Pancreas (tissue), 10 donors: ENCODE measurements at regions not wholly inside any gene's neighbourhood (a gene's known extent, or its start where the extent isn't known, plus 50 kb on each side); places are given as distances from the start of the nearest gene placed in this dataset.

Source experiments
- ATAC-seq, 4 donors: fragments of 200-7000 bp; cut with Tn5 transposase; one replicate each; pipeline versions ENCODE4 v1.8.0 to v1.9.1; 2020; ENCODE audit warnings: mild to moderate bottlenecking in 4 of 4, moderate library complexity in 4 of 4
- DNase-seq, 6 donors: peaks; one replicate each; pipeline ENCODE4 v3.0.0-alpha.2; 2020
- FAIRE-seq: peaks from 2 replicates; lab custom pipeline; 2012; peaks lifted over from hg19 to GRCh38; lab: Jason Lieb, UNC
- H3K27ac ChIP-seq, 4 donors: fragments of 200-600 bp; sonication (generic); 1 replicate in 3 of 4; 2 replicates in 1 of 4; pipeline versions ENCODE4 v1.5.0 to v1.8.0; 2020
- H3K27me3 ChIP-seq, 4 donors: fragments of 200-600 bp; one replicate each; pipeline ENCODE4 v1.8.0; 2021
- H3K36me3 ChIP-seq, 3 donors: fragments of 200-600 bp; sonication (generic) in 1 of 3; one replicate each; pipeline versions ENCODE4 v1.5.0 to v1.8.0; 2020 to 2021
- H3K4me1 ChIP-seq, 3 donors: fragments of 200-600 bp; one replicate each; pipeline ENCODE4 v1.8.0; 2021
- H3K4me3 ChIP-seq, 4 donors: fragments of 200-600 bp; sonication (generic) in 2 of 4; one replicate each; pipeline versions ENCODE4 v1.5.0 to v1.8.0; 2020 to 2021
- H3K9me3 ChIP-seq, 4 donors: fragments of 200-600 bp; one replicate each; pipeline ENCODE4 v1.8.0; 2021
- WGBS, 2 donors: extraction: QIAGEN DNeasy Blood & Tissue Kit; methylation state at CpG; one replicate each; pipeline ENCODE4 v1.1.7; 2013; 5-methylcytosine and 5-hydroxymethylcytosine counted together
- intact Hi-C, 3 donors: fragments of 100-400 bp; cut with DNase I; formaldehyde crosslinking; loops; one replicate each; pipeline versions ENCODE4 v1.11.1 to v1.14.2; 2022
- TF ChIP-seq, protein P1 (sequence below), 4 donors: fragments of 200-600 bp; sonication (generic) in 3 of 4; IDR thresholded peaks; one replicate each; pipeline versions ENCODE4 v1.5.0 to v1.8.0; 2021; ENCODE audit warnings: antibody characterized with exemption in 4 of 4
- donor health status: healthy with polysubstance abuse.
- donor health status: DM: no; HTN: no; CAD: no; lungs with moderate emphysema.
- donor health status: DM: no; HTN: no; CAD: no.
- donor health status: control.
- donor health status: control.
- donor health status: Bipolar disorder and iron deficiency.
- donor health status: DM: yes; HTN: yes; CAD: no.
- donor health status: DM: no; HTN: no; CAD: no.
- donor health status: DM: no; HTN: no; CAD: no.
- donor health status: DM: yes; HTN: yes; CAD: no.

DNA sequence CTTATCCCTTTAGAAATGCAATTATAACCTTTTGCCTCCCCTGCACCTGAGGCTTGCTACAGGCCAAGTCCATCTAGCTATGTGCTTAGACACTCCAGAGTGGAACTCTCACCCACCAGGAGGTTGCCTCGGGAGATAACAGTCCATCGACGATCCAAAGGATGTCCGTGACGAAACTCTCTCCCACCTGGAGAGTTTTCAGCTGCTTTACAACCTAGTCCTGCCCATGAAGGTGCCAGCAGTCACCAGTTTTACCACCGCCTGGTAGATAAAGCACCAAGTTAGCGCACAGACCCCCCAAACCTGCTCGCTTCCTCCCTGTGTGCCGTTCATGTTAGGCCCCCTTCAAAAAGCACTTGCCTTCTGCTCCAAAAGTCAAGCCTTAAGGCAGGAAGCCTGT is 53.1 kb upstream of the SHISAL1 start:
- Histone ChIP-seq H3K36me3 (no peaks in the 10 kb centered on the region), H3K9me3 (no peaks in the 10 kb centered on the region), H3K27ac (no peak overlapping the region), H3K4me1 (no peaks in the 10 kb centered on the region), H3K27me3 (no peaks in the 10 kb centered on the region), H3K4me3 (no peak overlapping the region)
- FAIRE-seq (no peak), ATAC-seq (no peak), DNase-seq (peak in 2 of 6 donors; percentile 1 to 12)
- WGBS, 2 donors = 63 to 65% methylated on average over 9 of the region's 9 CpGs
- TF ChIP-seq, protein P1, sequence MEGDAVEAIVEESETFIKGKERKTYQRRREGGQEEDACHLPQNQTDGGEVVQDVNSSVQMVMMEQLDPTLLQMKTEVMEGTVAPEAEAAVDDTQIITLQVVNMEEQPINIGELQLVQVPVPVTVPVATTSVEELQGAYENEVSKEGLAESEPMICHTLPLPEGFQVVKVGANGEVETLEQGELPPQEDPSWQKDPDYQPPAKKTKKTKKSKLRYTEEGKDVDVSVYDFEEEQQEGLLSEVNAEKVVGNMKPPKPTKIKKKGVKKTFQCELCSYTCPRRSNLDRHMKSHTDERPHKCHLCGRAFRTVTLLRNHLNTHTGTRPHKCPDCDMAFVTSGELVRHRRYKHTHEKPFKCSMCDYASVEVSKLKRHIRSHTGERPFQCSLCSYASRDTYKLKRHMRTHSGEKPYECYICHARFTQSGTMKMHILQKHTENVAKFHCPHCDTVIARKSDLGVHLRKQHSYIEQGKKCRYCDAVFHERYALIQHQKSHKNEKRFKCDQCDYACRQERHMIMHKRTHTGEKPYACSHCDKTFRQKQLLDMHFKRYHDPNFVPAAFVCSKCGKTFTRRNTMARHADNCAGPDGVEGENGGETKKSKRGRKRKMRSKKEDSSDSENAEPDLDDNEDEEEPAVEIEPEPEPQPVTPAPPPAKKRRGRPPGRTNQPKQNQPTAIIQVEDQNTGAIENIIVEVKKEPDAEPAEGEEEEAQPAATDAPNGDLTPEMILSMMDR (IDR thresholded peaks at IDR 0.05) = no peak
- intact Hi-C loops = no loop called here

DNA sequence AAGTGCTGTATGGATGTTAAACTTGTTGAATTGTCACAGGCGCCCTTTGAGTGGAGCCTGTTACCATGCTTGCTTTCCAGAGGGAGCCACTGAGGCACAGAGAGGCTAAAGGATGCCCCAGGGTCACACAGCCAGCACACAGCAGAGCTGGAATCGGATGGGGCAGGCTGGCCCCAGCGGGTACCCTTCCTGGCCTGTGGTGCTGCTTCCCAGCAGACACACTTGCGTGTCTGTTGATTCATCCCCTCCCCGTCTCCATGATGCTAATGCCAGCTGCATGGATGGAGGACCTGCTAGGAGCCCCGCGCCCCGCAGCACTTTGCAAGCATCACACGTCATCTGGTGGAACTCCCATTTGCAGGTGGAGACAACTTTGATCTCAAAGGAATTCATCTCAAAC is 52.4 kb upstream of the SHISAL1 start:
- FAIRE-seq = no peak
- ATAC-seq = no peak
- TF ChIP-seq, protein P1 (IDR thresholded peaks at IDR 0.05) = no peak
- H3K27me3 ChIP-seq = no peaks in the 10 kb centered on the region
- H3K9me3 ChIP-seq = no peaks in the 10 kb centered on the region
- H3K27ac ChIP-seq = no peak overlapping the region
- intact Hi-C loops = no loop called here
- peak in 2 of 6 donors; percentile 27 to 32 for DNase-seq
- no peak overlapping the region for H3K4me3 ChIP-seq
- no peaks in the 10 kb centered on the region for H3K4me1 ChIP-seq
- no peaks in the 10 kb centered on the region for H3K36me3 ChIP-seq
- 68 to 70% methylated on average over 9 of the region's 9 CpGs for WGBS, 2 donors

DNA sequence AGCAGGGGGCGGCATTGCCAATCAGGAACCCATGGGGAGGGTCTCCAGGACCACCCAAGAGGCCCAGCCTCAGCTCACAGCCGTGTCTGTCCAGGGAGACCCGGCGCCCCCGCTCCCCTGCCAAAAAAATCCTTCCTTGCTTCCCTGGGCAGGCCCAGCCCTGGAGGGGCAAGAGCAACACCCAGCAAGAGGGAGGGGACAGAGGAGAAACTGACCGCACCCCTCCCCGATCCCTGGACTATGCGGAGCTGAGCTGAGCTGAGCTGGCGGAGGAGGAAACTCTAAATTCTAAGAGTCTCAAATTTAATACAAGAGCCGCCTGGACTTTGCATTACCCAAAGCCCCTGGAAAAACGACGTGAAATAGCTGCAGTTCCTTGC is 52.0 kb upstream of the SHISAL1 start:
- no peaks in the 10 kb centered on the region for H3K9me3 ChIP-seq
- no peak overlapping the region for H3K27ac ChIP-seq
- no peaks in the 10 kb centered on the region for H3K4me1 ChIP-seq
- H3K27me3 ChIP-seq = no peaks in the 10 kb centered on the region
- peak in 2 of 6 donors; percentile 23 to 30 for DNase-seq
- 52 to 64% methylated on average over 12 of the region's 12 CpGs for WGBS, 2 donors
- ATAC-seq = no peak
- H3K36me3 ChIP-seq = no peaks in the 10 kb centered on the region
- intact Hi-C loops = no loop called here
- FAIRE-seq = no peak
- no peak overlapping the region for H3K4me3 ChIP-seq
- TF ChIP-seq, protein P1 (IDR thresholded peaks at IDR 0.05) = no peak

DNA sequence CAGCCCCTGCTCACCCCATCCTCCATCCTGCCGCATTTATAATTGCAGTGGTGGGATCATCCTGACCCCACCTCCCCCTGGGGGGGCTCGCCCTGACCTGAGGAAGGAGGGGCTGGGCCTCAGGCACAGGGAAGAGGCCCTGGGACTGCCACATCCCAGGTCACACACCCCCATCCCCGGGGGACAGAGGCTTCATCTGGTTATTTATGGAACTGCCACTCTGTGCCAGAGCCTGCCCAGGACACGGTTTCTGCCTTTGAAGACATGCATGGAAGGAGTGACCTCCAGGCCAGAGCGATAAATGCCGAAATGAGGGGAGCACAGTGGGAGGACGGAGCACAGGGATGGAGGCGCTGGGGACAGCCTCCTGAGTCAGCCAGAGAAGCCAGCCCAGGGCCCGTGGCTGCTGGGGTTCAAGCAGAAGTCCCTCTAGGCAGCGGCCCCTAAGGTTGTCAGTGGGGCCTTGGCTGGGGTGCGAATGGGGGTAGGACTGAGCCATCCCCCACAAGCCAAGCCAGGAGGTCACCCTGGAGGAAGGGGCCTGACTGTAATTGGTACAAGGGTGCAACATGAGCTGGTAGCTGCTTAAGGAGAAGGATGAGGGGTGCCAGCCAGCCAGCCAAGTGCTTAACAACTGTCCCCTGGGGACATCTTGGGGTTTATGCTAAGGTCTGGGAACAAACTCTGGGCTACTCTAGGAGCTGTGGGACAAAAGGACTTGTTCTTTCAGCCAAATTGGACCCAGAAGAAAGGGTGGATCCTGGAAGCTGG is 51.4 kb upstream of the SHISAL1 start:
- Histone ChIP-seq H3K4me3 (no peak overlapping the region), H3K9me3 (no peaks in the 10 kb centered on the region), H3K36me3 (no peaks in the 10 kb centered on the region), H3K27ac (no peak overlapping the region), H3K27me3 (no peaks in the 10 kb centered on the region), H3K4me1 (no peaks in the 10 kb centered on the region)
- TF ChIP-seq, protein P1 (IDR thresholded peaks at IDR 0.05) = no peak
- WGBS, 2 donors = 62 to 64% methylated on average over 11 of the region's 11 CpGs
- intact Hi-C loops = no loop called here
- DNase-seq (peak in 2 of 6 donors; percentile 32 to 40), FAIRE-seq (no peak), ATAC-seq (no peak)
